Activated B cell treated with CpG ODN at 0.5 μM for 24 hours (primary cell): ENCODE measurements at regions not wholly inside any gene's neighbourhood (a gene's known extent, or its start where the extent isn't known, plus 50 kb on each side); places are given as distances from the start of the nearest gene placed in this dataset.

Experiments
- ATAC-seq: fragments of 200-7000 bp; cut with Tn5 transposase; one replicate; pipeline ENCODE4 v1.10.0; 2021; ENCODE audit warnings: low read depth, mild to moderate bottlenecking, moderate library complexity
- CTCF ChIA-PET: fragments of 350-600 bp; sonication (Branson Sonifier 250); formaldehyde crosslinking; loops from one replicate; lab custom pipeline; 2021; ENCODE audit warnings: antibody characterized with exemption; lab: Charles Lee
- POLR2A ChIA-PET: fragments of 350-600 bp; sonication (Branson Sonifier 250); formaldehyde crosslinking; loops from one replicate; lab custom pipeline; 2021; ENCODE audit warnings: antibody characterized with exemption; lab: Charles Lee
- DNase-seq: peaks from one replicate; pipeline ENCODE4 v3.0.0; 2022
- H3K27ac Mint-ChIP-seq: one replicate; pipeline ENCODE4 v1.8.0; 2020; ENCODE audit warnings: mixed read lengths
- H3K27me3 Mint-ChIP-seq: one replicate; pipeline ENCODE4 v1.8.0; 2021; ENCODE audit warnings: mixed read lengths
- H3K36me3 Mint-ChIP-seq: one replicate; pipeline ENCODE4 v1.8.0; 2021; ENCODE audit warnings: low read depth, mixed read lengths
- H3K4me1 Mint-ChIP-seq: one replicate; pipeline ENCODE4 v1.8.0; 2021; ENCODE audit warnings: mixed read lengths
- H3K4me3 Mint-ChIP-seq: one replicate; pipeline ENCODE4 v1.8.0; 2020; ENCODE audit warnings: mild to moderate bottlenecking, mixed read lengths
- H3K9me3 Mint-ChIP-seq: one replicate; pipeline ENCODE4 v1.8.0; 2020; ENCODE audit warnings: mixed read lengths
- CTCF ChIP-seq: fragments of 200-600 bp; IDR thresholded peaks from one replicate; pipeline ENCODE4 v1.8.0; 2022; ENCODE audit warnings: antibody characterized with exemption, mild to moderate bottlenecking
- intact Hi-C: fragments of 100-400 bp; cut with micrococcal nuclease; formaldehyde crosslinking; loops from one replicate; pipeline ENCODE4 v1.15.1; 2024

DNA sequence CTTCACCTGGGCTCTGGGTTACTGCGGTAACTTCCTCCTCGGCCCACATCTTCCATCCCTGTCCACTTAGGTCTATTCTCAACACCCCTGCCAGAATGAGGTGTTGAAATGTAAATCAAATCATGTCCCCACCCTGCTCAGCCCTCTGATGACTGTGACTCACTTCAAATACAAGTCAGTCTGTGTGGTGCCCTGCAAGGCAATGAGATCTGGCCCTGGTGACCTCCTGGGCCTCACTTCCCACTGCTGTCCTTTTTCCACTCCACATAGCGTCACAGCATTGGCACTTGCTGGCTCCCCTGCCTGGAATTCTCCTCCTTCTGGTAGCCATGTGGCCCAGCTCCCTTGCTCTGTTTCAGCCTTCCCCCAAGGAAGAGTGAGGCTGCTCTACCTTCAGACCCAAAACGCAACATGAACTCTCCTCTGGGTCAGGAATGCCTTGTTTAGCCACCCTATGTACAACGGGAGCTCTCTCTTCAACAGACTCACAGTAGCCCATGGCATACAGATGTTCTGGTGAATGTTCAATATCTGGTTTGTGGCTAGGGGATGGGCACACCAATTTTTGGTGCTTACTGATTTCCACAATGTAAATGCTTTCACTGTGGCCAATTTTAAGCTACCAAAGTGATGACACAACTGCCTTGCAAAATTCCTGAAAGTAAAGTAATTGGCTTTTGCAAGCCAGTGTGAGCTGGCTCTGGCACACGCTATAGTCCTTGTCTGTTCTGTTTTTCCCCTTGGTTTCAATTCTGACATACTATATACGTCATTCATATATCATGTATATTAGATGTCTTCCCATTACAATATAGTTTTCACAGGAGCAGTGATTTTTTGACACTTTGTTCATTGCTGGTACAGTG is 550.3 kb upstream of the HS6ST1 start:
- DNase-seq, result no peak
- H3K9me3 Mint-ChIP-seq, result no peaks in the 10 kb centered on the region
- ChIA-PET CTCF (no interaction called here), POLR2A (no interaction called here)
- H3K4me1 Mint-ChIP-seq, result no peaks in the 10 kb centered on the region
- no peak for ATAC-seq
- no peaks in the 10 kb centered on the region for H3K36me3 Mint-ChIP-seq
- H3K27ac Mint-ChIP-seq, result no peak overlapping the region
- H3K27me3 Mint-ChIP-seq, result peaks cover 6% of the 10 kb centered on the region
- intact Hi-C loops, result no loop called here
- no peak for TF ChIP-seq CTCF
- no peak overlapping the region for H3K4me3 Mint-ChIP-seq

DNA sequence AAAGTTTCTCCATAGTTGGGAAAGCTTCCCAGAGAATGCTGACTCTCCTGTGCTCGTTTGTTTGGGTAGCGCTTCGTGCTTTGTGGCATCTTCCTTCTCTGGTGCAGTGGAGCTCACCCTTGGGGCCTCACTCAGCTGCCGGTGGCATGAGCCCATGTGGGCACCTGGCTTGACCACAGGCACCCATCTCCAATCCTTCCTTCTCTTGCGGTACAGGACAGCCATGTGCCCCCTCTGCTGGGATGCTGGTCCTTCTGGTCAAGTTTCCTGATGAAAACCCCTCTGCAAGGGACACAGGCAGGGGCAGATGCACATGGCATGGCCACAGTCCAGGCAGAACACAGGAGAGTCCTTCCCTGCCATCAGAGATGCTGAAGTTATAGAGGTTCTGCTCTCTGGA is 555.9 kb upstream of the HS6ST1 start:
- POLR2A ChIA-PET, result no interaction called here
- ATAC-seq (no peak), DNase-seq (no peak)
- Mint-ChIP-seq H3K4me1 (no peaks in the 10 kb centered on the region), H3K36me3 (no peaks in the 10 kb centered on the region), H3K27ac (no peak overlapping the region), H3K27me3 (peaks cover 6% of the 10 kb centered on the region), H3K4me3 (no peak overlapping the region), H3K9me3 (no peaks in the 10 kb centered on the region)
- no peak for TF ChIP-seq CTCF
- intact Hi-C loops, result no loop called here
- CTCF ChIA-PET, result no interaction called here

DNA sequence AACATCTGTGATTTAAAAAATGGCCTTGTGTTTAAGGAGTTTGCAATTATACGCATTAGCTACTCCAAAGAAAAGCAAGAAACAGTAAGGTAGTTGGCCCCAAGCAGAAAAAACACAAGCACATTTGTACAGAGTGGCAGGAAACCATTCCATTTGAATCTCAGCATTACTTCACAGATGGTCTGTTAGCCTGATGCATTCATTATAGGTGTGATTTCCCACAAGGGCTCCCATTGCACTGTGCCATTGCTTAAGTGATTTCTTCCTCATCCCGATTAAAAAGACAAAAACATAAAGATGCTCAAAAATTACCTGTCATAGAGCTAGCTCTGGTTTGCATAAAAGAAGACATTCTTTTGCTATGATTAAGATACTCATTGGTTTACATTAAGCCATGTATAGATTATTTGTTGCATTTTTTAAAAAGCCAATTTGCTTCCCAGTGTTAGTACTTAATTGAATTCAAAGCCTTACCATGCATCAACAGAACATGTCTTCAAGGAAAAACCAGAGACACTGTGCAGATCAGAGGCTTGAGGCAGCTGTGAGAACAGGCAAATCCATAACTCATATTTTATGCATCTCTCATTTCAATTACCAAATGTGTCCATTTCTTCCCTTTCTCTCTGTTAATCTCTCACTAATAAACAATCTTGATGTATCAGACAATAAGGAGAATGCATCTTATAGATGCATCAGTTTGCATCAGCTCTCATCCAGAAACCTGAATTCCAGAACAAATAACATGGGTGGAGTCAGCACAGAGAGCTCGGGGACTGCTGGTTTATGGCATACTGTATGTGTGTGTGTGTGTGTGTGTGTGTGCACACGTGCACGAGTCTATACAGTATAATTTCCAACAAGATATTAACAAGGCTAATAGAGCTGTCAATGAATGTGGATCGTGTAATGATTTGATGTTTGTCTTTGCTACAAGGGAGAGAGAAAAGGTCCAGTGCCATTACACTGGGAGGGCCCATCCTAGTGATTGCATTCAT is 558.6 kb upstream of the HS6ST1 start:
- DNase-seq (no peak), ATAC-seq (no peak)
- TF ChIP-seq CTCF, result no peak
- peaks cover 3% of the 10 kb centered on the region for H3K27me3 Mint-ChIP-seq
- ChIA-PET POLR2A (no interaction called here), CTCF (no interaction called here)
- no peaks in the 10 kb centered on the region for H3K36me3 Mint-ChIP-seq
- no peak overlapping the region for H3K27ac Mint-ChIP-seq
- intact Hi-C loops, result no loop called here
- H3K4me1 Mint-ChIP-seq, result no peaks in the 10 kb centered on the region
- H3K4me3 Mint-ChIP-seq, result no peak overlapping the region
- H3K9me3 Mint-ChIP-seq, result no peaks in the 10 kb centered on the region

DNA sequence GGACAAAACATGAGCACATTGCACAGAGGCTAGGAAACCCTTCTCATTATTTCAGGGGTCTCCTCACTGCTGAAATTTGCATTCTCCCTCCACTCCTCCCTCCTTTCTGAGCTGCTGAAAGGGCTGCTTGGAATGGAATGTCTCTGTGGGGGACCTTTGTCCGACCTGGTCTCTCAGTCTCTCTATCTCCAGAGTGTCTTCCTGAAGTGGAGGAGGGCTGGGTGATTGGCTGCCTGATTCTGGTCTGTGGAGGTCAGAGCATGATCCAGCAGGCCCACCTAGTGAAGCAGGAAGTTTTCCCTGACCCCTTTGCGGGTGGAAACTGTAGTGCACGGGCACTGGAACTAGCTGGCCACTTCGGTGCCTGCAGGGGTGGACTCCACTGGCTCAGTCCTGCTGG is 560.5 kb upstream of the HS6ST1 start:
- Mint-ChIP-seq H3K4me3 (no peak overlapping the region), H3K27ac (no peak overlapping the region), H3K27me3 (no peaks in the 10 kb centered on the region), H3K9me3 (peaks cover 2% of the 10 kb centered on the region), H3K4me1 (no peaks in the 10 kb centered on the region), H3K36me3 (no peaks in the 10 kb centered on the region)
- ChIA-PET POLR2A (no interaction called here), CTCF (no interaction called here)
- ATAC-seq (no peak), DNase-seq (no peak)
- intact Hi-C loops, result no loop called here
- no peak for TF ChIP-seq CTCF

- no peaks in the 10 kb centered on the region for H3K36me3 Mint-ChIP-seq
- DNase-seq (no peak), ATAC-seq (no peak)
- no peaks in the 10 kb centered on the region for H3K9me3 Mint-ChIP-seq
- no peaks in the 10 kb centered on the region for H3K4me1 Mint-ChIP-seq
- intact Hi-C loops, result no loop called here
- POLR2A ChIA-PET, result no interaction called here
- no peak overlapping the region for H3K27ac Mint-ChIP-seq
- CTCF ChIA-PET, result no interaction called here
- H3K27me3 Mint-ChIP-seq, result no peaks in the 10 kb centered on the region
- no peak for TF ChIP-seq CTCF
- H3K4me3 Mint-ChIP-seq, result no peak overlapping the region
Measured at GRCh38 chr2:128894896-128895295, 576.2 kb upstream of the HS6ST1 start.
